PFSK-1 (cell line): ENCODE measurements at regions not wholly inside any gene's neighbourhood (a gene's known extent, or its start where the extent isn't known, plus 50 kb on each side); places are given as distances from the start of the nearest gene placed in this dataset.

Source experiments
- FOXP2 ChIP-seq: optimal IDR thresholded peaks from 2 replicates; pipeline ENCODE3; 2011; ENCODE audit warnings: borderline replicate concordance, control low read depth, inconsistent platforms; ENCODE audit not compliant: insufficient read depth; ENCODE audit errors: extremely low read length, extremely low read depth
- POLR2AphosphoS5 ChIP-seq: IDR thresholded peaks from 2 replicates; pipeline ENCODE4 v1.6.1; 2012; ENCODE audit warnings: low read depth, mild to moderate bottlenecking, control low read depth, low read length, moderate library complexity
- REST ChIP-seq, 2 experiments: IDR thresholded peaks; 2 replicates each; pipeline versions ENCODE4 v1.6.1 to v1.8.0; 2011 to 2012; ENCODE audit warnings: low read depth in 2 of 2, low read length in 2 of 2, control low read depth in 1 of 2, inconsistent platforms in 1 of 2, mild to moderate bottlenecking in 1 of 2, moderate library complexity in 1 of 2; ENCODE audit not compliant: insufficient read depth in 1 of 2
- SIN3A ChIP-seq: IDR thresholded peaks from 2 replicates; pipeline ENCODE4 v1.6.1; 2012; ENCODE audit warnings: mild to moderate bottlenecking, low read length, moderate library complexity, borderline replicate concordance; ENCODE audit not compliant: insufficient read depth
- TAF1 ChIP-seq: IDR thresholded peaks from 2 replicates; pipeline ENCODE4 v1.6.1; 2012; ENCODE audit warnings: low read length, control low read depth, borderline replicate concordance; ENCODE audit not compliant: insufficient read depth

DNA sequence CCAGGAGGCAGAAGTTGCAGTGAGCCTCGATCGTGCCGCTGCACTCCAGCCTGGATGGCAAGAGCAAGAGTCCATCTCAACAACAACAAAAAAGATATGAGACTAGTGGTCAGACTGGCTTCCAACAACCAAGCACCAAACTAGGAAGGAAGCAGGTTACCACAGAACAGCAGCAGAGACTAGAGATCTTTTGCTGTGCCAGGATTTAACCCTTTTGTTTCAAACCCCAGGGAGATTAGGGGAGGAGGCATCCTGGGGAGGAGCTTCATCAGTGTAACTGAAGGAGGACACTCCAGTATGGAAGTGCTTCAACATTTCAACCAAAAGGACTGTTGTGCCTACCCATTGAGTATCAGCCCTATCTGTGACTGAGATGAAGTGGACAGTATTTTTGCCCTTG is 240.3 kb downstream of the ZIC1 start:
- no peak for TF ChIP-seq SIN3A
- no peak for TF ChIP-seq FOXP2
- no peak for TF ChIP-seq POLR2AphosphoS5
- TF ChIP-seq TAF1: no peak

- no peak for TF ChIP-seq SIN3A
- peak in 1 of 2 experiments; percentile 58; a peak in 1 of 4 replicates for TF ChIP-seq REST (IDR thresholded peaks at IDR 0.05; ENCODE audit: insufficient read depth in 1 of 2, low read depth in 2 of 2, low read length in 2 of 2)
Measured at GRCh38 chr3:147651107-147651778, 242.1 kb downstream of the ZIC1 start.

- no peak for TF ChIP-seq POLR2AphosphoS5
- TF ChIP-seq REST (IDR thresholded peaks at IDR 0.05; ENCODE audit: insufficient read depth in 1 of 2, low read depth in 2 of 2, low read length in 2 of 2): no peak
- TF ChIP-seq FOXP2: no peak
- TF ChIP-seq SIN3A: no peak
- no peak for TF ChIP-seq TAF1
Measured at GRCh38 chr3:147652651-147653366, 243.6 kb downstream of the ZIC1 start.

DNA sequence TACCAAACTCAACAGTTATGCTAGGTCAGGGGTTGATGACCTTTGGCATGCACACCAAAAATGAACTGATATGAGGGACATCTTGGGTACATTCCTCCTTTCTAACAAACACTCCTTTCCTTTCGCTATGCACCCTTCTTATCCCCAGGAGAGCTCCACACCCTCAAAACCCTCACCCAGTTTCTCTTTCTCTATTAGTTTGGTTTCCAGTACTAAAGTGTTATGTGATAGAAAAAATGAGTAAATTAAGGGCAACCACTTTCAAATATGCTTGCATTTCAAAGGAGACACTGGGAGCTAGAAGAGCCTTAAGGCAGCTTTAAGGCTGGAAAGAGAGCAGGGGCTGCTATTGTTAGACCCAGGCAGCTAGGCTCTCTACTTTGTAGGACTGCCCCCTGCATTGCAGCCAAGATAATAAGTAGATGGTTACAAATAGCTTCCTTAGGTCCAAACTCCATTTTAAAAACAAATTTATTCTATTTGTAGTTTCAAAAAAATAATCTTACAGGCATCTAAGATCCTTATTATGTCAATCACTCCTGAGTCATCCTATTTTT is 244.3 kb downstream of the ZIC1 start:
- no peak for TF ChIP-seq FOXP2
- no peak for TF ChIP-seq SIN3A
- TF ChIP-seq TAF1: no peak
- TF ChIP-seq POLR2AphosphoS5: no peak
- TF ChIP-seq REST (IDR thresholded peaks at IDR 0.05; ENCODE audit: insufficient read depth in 1 of 2, low read depth in 2 of 2, low read length in 2 of 2): no peak

DNA sequence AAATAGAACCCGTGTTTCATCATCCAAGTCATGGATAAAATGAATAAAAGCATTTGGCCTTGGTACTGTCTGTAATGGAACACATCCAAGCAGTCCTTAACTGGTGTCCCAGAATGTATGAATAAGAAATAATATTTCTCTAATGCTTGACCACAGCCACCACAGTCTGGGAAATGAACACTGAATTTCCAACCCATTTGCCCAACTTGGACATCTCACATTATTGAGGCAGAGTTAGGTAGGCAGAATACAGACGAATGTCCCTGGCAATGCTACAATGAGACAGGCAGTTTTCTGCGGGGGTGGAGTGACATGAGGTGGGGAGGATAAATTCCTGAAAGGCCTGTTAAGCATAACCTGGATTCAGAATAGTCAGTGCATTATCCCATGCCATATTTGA is 245.7 kb downstream of the ZIC1 start:
- TF ChIP-seq POLR2AphosphoS5 (no peak), FOXP2 (no peak)

DNA sequence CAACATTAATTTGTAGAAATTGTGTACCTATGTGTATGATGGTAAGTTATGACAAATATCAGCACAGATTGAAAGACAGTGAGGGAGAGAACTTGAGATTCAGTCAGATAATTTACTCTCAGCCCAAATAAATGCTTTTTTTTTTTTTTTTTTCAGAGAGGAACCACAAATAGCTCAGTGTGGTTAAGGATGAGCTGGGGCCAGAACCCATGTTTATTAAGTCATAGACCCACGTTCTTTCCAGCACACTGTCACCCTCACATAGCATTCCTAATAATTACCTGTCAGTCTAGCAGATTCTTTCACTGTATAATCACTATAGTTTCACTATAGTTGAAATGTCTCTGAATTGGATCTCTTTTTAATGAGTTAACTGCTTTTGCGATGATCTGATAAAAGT is 246.1 kb downstream of the ZIC1 start:
- no peak for TF ChIP-seq REST (IDR thresholded peaks at IDR 0.05; ENCODE audit: insufficient read depth in 1 of 2, low read depth in 2 of 2, low read length in 2 of 2)
- TF ChIP-seq TAF1: no peak
- TF ChIP-seq SIN3A: no peak
- no peak for TF ChIP-seq POLR2AphosphoS5
- no peak for TF ChIP-seq FOXP2
